SH-SY5Y (cell line): ENCODE measurements at regions not wholly inside any gene's neighbourhood (a gene's known extent, or its start where the extent isn't known, plus 50 kb on each side); places are given as distances from the start of the nearest gene placed in this dataset.

Source experiments
- GATA2 ChIP-seq: IDR thresholded peaks from 2 replicates; pipeline ENCODE4 v1.6.1; 2011; ENCODE audit warnings: mild to moderate bottlenecking, low read depth, low read length
- GATA3 ChIP-seq: IDR thresholded peaks from 2 replicates; pipeline ENCODE4 v1.6.1; 2011; ENCODE audit warnings: low read depth, mild to moderate bottlenecking, low read length, moderate library complexity

GRCh38 chr11:92018332-92018731, 206.3 kb upstream of the FAT3 start:
- TF ChIP-seq GATA3 (no peak), GATA2 (no peak)

GRCh38 chr11:92008249-92008648, 216.4 kb upstream of the FAT3 start:
- TF ChIP-seq GATA2 (no peak), GATA3 (no peak)

- no peak for TF ChIP-seq GATA3
- TF ChIP-seq GATA2: no peak
These were observed 222.1 kb upstream of the FAT3 start for GRCh38 chr11:92002568-92002967.

GRCh38 chr11:91998481-91998880, 226.1 kb upstream of the FAT3 start:
- TF ChIP-seq GATA2: no peak
- no peak for TF ChIP-seq GATA3

GRCh38 chr11:91997226-91997625, 227.4 kb upstream of the FAT3 start:
- no peak for TF ChIP-seq GATA2
- no peak for TF ChIP-seq GATA3

- TF ChIP-seq GATA2 (no peak), GATA3 (no peak)
These were observed 228.1 kb upstream of the FAT3 start for GRCh38 chr11:91996526-91996925.

- TF ChIP-seq GATA3 (no peak), GATA2 (no peak)
These were observed 238.4 kb upstream of the FAT3 start for GRCh38 chr11:91986218-91986617.

GRCh38 chr11:91984033-91984584, 240.5 kb upstream of the FAT3 start:
- TF ChIP-seq GATA3: no peak
- TF ChIP-seq GATA2: no peak

GRCh38 chr11:91981995-91982394, 242.6 kb upstream of the FAT3 start:
- no peak for TF ChIP-seq GATA2
- TF ChIP-seq GATA3: no peak

GRCh38 chr11:91979775-91980174, 244.8 kb upstream of the FAT3 start:
- TF ChIP-seq GATA3 (no peak), GATA2 (no peak)

GRCh38 chr11:91978747-91979146, 245.9 kb upstream of the FAT3 start:
- no peak for TF ChIP-seq GATA3
- no peak for TF ChIP-seq GATA2

- TF ChIP-seq GATA3 (no peak), GATA2 (no peak)
These were observed 251.9 kb upstream of the FAT3 start for GRCh38 chr11:91972665-91973266.

- TF ChIP-seq GATA2: no peak
These were observed 254.0 kb upstream of the FAT3 start for GRCh38 chr11:91970624-91971023.

GRCh38 chr11:91969486-91969885, 255.1 kb upstream of the FAT3 start:
- no peak for TF ChIP-seq GATA3
- no peak for TF ChIP-seq GATA2

GRCh38 chr11:91967691-91968045, 256.9 kb upstream of the FAT3 start:
- no peak for TF ChIP-seq GATA3
- TF ChIP-seq GATA2: no peak
